Activated CD8-positive, alpha-beta memory T cell treated with anti-CD3 and anti-CD28 coated beads for 48 hours (primary cell): ENCODE measurements at regions not wholly inside any gene's neighbourhood (a gene's known extent, or its start where the extent isn't known, plus 50 kb on each side); places are given as distances from the start of the nearest gene placed in this dataset.

Experiments
- DNase-seq, 3 experiments: peaks; one replicate each; pipeline ENCODE4 v3.0.0-alpha.2; 2020; ENCODE audit warnings: low read depth in 2 of 3, low spot score in 2 of 3

- DNase-seq: no peak
Measured at GRCh38 chr11:95586155-95586554, 203.4 kb downstream of the FAM76B start.

DNA sequence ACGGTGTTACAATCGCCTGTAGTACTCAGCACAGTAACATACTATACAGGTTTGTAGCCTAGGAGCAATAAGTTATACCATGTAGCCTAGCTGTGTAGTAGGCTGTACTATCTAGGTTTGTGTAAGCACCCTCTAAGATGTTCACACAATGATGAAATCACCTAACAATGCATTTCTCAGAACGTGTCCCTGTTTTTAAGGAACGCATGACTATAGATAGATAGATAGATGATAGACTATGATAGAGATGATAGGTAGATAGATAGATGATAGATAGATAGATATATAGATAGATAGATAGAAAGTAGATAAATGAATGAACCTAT lies 203.9 kb downstream of the FAM76B start:
- no peak for DNase-seq

DNA sequence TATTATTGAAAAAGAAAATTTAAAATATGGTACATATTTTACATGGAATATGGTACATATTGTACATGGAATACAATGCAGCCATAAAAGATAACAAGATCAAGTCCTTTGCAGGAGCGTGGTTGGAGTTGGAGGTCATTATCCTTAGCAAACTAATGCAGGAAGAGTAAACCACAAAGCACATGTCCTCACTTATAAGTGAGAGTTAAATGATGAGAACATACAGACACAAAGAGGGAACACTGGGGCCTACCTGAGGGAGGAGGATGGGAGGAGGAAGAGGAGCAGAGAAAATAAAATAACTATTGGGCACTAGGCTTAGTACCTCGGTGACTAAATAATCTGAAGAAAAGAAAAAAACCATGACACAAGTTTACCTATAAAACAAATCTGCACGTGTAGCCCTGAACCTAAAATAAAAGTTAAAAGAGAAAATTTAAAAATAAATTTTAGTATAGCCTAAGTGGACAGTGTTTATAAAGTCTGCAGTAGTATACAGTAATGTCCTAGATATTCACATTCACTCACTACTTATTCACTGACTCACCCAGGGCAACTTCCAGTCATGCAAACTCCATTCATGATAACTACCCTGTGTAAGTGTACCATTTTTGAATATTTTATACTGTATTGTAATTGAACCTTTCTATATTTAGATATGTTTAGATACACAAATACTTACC lies 204.4 kb downstream of the FAM76B start:
- no peak for DNase-seq

GRCh38 chr11:95584589-95584988 lies 205.0 kb downstream of the FAM76B start:
- DNase-seq: no peak

- no peak for DNase-seq
Measured at GRCh38 chr11:95584180-95584579, 205.4 kb downstream of the FAM76B start.

DNA sequence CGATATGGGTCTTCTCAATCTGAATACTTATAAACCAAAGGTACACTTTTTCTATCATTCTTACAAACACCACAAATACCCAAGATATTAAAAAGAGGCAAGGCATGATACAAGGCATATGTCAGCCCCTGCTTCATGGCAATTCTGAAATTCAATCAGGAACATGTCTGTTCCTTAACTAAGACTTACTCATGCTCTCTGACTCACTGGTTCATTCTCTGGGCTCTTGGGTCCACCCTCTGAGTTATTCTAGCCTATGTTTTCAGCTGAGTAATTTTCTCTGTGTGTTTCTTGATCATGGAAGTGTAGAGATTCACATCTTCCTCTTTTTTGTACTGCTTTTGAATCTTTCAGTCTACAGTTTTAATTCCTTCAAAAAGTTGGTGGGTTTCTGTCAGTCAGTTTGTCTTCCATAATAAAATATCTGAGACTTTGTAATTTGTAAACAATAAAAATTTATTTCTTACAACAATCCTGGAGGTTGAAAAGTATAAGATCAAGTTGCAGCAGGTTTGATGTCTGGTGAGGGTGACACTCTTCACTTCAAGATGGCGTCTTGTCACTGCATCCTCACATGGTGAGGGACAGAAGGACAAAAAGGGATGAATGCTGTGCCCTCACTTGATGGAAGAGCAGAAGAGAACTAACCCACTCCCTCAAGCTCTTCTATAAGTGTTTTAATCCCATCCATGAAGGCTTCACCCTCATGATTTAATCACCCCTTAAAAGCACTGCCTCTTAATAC lies 211.7 kb downstream of the FAM76B start:
- DNase-seq: no peak

DNA sequence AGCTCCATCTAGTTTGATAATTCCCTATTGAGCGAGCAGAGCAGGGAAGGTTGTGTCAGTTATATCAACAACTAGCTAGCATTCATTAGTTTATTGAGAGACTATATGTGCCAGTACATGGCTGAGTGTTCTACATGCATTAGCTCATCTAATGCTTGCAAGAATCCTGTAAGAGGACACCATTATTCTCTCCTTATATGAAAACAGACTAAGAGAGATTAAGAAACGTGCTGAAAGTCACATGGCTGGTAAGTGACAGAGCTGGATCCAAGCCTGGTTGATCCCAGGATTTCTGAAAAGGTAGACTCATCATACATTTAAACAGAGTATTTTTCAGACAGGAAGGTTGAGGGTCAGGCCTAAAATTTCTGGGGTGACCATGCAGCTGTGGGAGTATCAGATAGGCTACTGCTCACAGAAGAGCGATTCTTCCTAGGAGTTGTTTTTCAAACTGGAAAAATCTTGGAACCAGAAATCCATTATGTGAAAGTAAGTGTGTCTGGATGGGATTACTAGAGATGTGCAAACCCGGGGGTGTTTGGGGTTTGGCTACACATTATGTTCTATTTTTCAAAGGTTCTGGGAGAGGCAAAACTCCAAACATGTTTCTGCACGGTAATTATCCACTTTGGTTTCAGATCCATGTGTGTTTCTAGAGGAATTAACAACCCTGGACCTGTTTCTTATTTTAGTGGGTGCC lies 213.3 kb downstream of the FAM76B start:
- no peak for DNase-seq

GRCh38 chr11:95575517-95575916 lies 214.1 kb downstream of the FAM76B start:
- no peak for DNase-seq

DNA sequence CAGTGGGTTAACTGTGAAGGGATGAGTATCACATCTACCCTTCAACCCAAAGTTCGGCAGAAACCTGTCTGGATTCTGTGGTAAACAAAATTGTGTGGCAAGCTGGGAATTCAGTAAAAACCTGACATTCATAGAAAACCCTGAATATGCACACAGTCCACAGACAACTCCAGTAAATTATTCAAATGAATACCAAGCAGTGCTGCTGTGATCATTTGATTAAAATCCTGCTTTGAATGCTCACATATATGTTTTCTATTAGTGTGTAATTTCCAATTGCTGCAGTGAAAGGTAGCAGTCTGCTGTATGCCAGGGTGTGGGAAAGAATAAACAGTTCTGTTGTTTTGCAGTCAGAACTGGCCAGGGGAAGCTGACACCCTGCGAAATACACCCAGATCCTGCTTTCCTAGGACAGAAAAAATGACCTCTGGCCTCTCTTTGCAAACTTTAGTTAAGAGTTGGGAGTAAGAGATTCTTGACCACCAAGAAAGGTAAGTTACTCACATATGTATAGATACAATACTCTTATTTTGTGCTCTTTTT lies 217.8 kb downstream of the FAM76B start:
- no peak for DNase-seq

DNA sequence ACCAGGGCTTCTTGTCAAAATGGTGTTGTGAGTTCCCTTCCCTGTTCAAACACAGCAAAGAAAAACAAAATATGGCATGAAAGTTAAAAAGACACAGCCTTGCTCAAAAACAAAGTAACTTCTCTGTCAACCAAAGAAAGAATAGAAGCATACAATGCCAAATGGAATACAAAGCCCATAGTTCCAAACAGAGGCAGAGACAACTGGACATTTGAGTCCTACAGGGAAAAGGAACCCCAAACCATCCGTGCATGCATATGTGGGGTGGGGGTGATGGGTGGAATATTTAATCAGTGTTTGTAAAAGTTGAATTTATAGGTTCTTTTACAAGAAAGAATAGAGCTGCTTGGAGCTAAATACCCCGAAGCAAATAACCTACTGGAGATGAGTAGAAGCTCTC lies 218.7 kb downstream of the FAM76B start:
- no peak for DNase-seq

DNA sequence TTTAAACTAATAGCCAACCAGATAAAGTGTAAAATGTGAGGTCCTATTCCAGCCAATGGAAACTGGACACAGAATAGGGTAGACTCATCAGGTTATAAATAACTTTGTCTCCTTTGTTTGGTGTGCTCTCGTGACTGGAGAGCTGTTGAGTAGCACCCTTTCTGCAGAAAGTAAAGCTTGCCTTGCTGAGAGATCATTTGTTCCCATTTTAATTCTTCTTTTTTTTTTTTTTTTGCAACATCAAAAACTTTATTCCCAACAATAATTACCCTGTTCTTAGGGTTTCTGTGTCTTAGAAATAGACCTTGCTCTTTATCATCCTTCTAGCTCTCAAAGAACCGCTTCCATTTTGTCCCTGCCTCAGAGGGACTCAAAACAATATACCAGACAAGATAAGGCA lies 220.4 kb downstream of the FAM76B start:
- no peak for DNase-seq

GRCh38 chr11:95568281-95568680 lies 221.3 kb downstream of the FAM76B start:
- DNase-seq: no peak

DNA sequence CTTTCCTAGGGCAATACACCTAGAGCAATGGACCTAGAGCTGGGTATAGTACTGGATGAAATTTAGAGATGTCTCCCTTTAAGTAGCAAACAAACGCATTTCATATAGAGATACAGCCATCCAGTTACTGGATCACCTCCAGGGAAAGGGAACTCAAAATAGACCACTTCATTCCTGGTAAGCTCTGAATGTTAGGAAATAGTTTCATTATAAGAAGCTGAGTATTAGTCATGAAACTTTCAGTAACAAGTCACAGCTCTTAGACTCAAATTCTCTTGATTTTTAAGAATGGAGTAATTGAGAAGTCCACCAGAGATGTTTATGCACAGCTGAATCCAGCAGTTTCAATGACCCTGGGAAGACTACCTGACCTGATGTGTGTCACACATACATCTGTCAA lies 221.9 kb downstream of the FAM76B start:
- no peak for DNase-seq

GRCh38 chr11:95566211-95566610 lies 223.4 kb downstream of the FAM76B start:
- DNase-seq: no peak

DNA sequence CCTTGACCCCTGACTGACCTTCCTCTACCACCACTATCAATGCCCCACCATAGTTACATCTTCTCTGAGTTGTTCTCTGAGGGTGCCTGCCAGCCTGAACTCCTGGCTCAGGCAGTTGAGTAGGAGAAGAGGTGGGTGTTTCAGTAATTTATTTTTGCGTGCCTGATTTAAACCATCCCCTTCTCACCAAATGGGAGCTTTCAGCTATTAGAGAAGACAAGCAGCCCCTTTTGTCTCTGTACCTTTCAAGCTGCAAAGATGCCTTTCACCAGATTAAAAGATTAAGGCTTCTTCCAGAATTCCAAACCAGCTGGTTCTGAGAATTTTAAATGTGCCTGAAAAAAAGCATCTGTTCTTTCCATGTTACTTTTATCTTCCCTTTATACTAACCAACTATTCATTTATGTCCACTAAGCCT lies 223.8 kb downstream of the FAM76B start:
- no peak for DNase-seq

DNA sequence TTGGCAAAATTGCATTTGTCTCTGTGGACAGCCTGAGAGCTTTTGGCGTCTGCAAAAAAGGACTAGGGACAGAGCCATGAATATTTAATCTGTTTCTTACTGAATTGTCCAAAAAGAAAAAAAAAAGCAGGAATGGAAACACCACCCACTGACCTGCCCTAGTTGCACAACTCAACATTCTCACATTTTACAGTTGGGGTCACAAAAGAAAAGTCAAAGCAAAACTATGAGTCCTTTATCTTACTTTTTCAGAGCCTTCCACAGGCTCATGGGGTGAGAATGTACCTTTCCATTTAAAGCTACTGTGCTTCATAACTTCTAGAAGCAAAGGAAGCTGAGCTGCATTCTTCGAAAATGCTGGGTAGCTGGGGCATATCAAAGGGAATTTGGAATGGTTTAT lies 225.7 kb downstream of the FAM76B start:
- DNase-seq: no peak

DNA sequence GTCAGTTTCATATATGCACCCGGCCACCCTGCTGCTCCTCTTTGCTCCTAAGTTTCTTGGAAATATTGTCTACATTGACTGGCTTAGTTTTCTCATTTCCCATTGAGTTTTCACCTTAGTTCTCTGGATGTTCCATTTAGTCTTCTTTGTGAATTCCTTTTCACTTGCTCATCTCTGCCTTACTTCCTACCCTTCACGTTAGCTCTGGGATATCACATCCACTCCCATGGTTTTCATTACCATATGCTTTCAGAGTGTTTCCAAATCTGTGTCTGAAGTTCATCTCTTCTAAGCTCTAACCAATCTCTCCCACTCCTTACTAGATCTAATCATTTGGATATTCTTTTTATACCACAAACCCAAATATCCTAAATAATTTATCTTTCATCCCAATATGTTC lies 226.4 kb downstream of the FAM76B start:
- DNase-seq: no peak

- no peak for DNase-seq
Measured at GRCh38 chr11:95562196-95562921, 227.2 kb downstream of the FAM76B start.

DNA sequence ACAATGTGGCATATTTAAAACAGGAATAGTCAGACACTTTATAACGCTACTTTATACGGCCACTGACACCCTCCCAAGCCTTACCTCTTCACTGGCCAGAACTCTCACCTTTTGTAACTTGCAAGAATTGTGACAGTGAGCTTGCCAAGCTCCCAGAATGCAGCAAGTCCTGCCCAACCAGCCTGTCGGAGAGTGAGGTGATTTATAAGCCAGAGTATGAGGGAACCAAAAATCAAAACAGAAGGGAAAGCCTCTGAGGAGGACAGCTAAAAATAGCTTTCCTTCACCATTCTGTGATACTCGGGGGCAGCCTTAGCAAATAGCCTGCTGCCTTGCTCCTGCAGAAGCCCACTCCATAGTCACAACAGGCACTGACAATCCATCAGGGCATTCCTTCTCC lies 229.7 kb downstream of the FAM76B start:
- no peak for DNase-seq

DNA sequence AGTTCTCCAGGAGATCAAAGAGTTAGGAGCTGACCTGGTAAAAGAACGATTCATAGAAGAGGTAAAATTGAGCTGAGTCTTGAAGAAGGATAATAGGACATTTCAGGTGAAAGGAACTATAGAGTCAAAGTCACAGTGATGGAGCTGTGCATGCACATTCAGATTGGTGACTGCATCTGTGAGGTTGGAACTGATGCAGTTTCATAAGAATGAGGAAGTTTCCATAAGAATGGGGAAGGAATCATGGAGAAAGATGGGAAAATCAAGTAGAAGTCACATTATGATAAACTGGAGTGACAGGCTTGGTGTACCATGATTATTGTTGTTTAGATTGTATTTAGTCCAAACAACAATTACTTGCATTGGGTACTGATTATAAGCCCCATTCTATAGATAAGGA lies 232.2 kb downstream of the FAM76B start:
- DNase-seq: no peak

- peak in 2 of 3 experiments; percentile 3 to 11 for DNase-seq
Measured at GRCh38 chr11:95556342-95557163, 233.0 kb downstream of the FAM76B start.
